ENCODE measurements at regions not wholly inside any gene's neighbourhood (a gene's known extent, or its start where the extent isn't known, plus 50 kb on each side); places are given as distances from the start of the nearest gene placed in this dataset.

DNA sequence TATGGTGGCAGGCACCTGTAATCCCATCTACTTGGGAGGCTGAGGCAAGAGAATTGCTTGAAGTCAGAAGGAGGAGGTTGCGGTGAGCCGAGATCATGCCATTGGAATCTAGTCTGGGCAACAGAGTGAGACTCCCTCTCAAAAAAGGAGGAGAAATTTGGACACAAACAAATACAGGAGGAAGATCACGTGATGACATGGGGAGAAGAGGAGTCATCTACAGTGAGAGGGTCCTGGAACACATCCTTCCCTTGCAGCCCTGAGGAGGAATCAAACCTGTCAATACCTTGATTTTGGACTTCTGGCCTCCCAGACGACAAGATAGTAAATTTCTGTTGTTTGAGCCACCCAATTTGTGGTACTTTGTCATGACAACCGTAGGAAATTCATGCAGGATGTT is 671.9 kb upstream of the EEF2KMT start:
- no peak for DNase-seq
- intact Hi-C loops (cut with DNase I; ENCODE audit: low total_unique reads): no loop called here
- Histone ChIP-seq H3K36me3 (ENCODE audit: low read depth, missing control alignments) (no peaks in the 10 kb centered on the region), H3K4me3 (no peak overlapping the region), H3K4me1 (no peaks in the 10 kb centered on the region), H3K27ac (no peak overlapping the region), H3K27me3 (no peaks in the 10 kb centered on the region), H3K9me3 (no peaks in the 10 kb centered on the region)
- WGBS, 2 donors: 83 to 87% methylated on average over 5 of the region's 5 CpGs
- no peak for TF ChIP-seq POLR2A (IDR thresholded peaks at IDR 0.05)
- TF ChIP-seq, protein P1, sequence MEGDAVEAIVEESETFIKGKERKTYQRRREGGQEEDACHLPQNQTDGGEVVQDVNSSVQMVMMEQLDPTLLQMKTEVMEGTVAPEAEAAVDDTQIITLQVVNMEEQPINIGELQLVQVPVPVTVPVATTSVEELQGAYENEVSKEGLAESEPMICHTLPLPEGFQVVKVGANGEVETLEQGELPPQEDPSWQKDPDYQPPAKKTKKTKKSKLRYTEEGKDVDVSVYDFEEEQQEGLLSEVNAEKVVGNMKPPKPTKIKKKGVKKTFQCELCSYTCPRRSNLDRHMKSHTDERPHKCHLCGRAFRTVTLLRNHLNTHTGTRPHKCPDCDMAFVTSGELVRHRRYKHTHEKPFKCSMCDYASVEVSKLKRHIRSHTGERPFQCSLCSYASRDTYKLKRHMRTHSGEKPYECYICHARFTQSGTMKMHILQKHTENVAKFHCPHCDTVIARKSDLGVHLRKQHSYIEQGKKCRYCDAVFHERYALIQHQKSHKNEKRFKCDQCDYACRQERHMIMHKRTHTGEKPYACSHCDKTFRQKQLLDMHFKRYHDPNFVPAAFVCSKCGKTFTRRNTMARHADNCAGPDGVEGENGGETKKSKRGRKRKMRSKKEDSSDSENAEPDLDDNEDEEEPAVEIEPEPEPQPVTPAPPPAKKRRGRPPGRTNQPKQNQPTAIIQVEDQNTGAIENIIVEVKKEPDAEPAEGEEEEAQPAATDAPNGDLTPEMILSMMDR (IDR thresholded peaks at IDR 0.05): no peak

DNA sequence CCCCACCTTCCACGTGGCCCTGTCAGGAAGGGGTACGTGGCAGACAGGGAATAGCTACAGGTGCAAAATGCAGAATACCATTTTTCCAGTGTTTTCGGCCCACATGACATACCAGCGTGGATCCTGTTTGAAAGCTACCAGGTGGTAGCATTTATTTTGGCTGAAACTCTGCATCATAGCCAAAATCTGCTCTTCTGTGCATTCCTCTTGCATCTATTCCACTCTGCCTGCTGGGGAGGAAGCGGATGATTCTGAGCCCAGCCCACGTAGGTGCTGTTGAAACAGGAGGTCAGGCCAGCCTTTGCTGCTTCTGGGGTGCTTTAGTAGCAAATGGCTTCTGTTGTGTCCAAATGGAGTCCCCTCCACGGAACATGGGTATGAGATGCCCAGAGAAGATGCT is 670.9 kb upstream of the EEF2KMT start:
- 75 to 86% methylated on average over 7 of the region's 7 CpGs for WGBS, 2 donors
- no peak overlapping the region for H3K4me3 ChIP-seq
- TF ChIP-seq POLR2A (IDR thresholded peaks at IDR 0.05): no peak
- TF ChIP-seq, protein P1 (IDR thresholded peaks at IDR 0.05): no peak
- H3K27me3 ChIP-seq: no peaks in the 10 kb centered on the region
- no peak for DNase-seq
- H3K9me3 ChIP-seq: no peaks in the 10 kb centered on the region
- no peak overlapping the region for H3K27ac ChIP-seq
- intact Hi-C loops (cut with DNase I; ENCODE audit: low total_unique reads): no loop called here
- no peaks in the 10 kb centered on the region for H3K36me3 ChIP-seq (ENCODE audit: low read depth, missing control alignments)
- H3K4me1 ChIP-seq: no peaks in the 10 kb centered on the region

DNA sequence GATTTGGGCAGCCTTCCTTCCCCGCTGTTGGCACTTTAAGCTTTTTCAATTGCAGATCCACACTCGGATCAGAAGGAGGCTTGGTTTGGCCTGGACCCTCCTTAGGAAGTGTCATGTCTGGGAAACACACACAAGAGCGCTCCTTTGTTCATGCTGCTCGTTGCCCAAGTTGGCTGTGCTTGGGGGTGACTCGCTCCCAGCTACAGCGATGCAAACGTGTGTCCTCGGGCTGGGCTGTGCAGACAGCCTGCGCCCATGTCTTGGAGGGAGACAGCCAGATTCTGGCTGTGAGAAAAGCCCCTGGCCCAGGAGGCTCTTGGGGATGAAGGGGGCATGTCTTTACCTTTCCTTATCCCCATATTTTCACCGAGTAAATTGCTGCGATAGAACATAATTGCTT is 665.6 kb upstream of the EEF2KMT start:
- Histone ChIP-seq H3K4me1 (no peaks in the 10 kb centered on the region), H3K9me3 (no peaks in the 10 kb centered on the region), H3K27me3 (no peaks in the 10 kb centered on the region), H3K36me3 (ENCODE audit: low read depth, missing control alignments) (no peaks in the 10 kb centered on the region), H3K27ac (no peak overlapping the region), H3K4me3 (no peak overlapping the region)
- intact Hi-C loops (cut with DNase I; ENCODE audit: low total_unique reads): no loop called here
- DNase-seq: no peak
- WGBS, 2 donors: 71 to 72% methylated on average over 11 of the region's 11 CpGs
- TF ChIP-seq POLR2A (IDR thresholded peaks at IDR 0.05): no peak
- TF ChIP-seq, protein P1 (IDR thresholded peaks at IDR 0.05): no peak

DNA sequence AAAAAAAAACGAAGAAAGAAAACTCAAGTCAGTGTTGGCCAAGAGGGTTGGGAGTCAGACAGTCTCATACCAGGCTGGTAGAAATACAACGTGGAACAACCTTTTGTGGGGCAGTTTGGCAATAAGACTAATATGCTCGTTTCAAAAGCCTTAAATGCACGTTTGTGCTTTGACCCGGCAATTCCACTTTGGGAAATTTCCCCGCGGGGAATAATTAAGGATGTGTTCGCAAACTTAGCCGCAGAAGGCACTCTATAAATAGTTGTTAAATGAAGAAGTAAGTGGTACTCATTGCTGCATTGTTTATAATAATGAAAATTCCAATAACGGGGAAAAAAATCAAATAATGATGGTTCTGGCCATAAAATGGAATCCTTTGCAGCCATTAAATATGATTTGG is 664.8 kb upstream of the EEF2KMT start:
- TF ChIP-seq, protein P1 (IDR thresholded peaks at IDR 0.05): no peak
- TF ChIP-seq POLR2A (IDR thresholded peaks at IDR 0.05): no peak
- WGBS, 2 donors: 65 to 76% methylated on average over 10 of the region's 10 CpGs
- Histone ChIP-seq H3K4me3 (no peak overlapping the region), H3K4me1 (no peaks in the 10 kb centered on the region), H3K27ac (no peak overlapping the region), H3K36me3 (ENCODE audit: low read depth, missing control alignments) (no peaks in the 10 kb centered on the region), H3K9me3 (no peaks in the 10 kb centered on the region), H3K27me3 (no peaks in the 10 kb centered on the region)
- intact Hi-C loops (cut with DNase I; ENCODE audit: low total_unique reads): no loop called here
- no peak for DNase-seq

DNA sequence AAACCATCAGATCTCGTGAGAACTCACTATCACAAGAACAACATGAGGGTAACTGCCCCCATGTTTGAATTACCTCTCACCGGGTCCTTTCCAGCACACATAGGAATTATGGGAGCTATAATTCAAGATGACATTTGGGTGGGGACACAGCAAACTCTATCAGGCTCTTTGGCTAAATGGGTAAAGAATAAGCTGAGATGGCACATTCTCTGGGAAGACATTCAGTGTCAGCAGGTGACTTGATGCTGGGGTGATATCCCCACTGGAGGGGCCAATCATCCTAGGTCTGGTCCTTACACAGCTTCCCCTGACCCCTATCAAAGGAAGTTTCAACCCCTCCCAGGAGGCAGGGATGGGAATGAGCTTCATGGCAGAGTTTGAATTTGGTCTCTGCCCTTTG is 664.0 kb upstream of the EEF2KMT start:
- intact Hi-C loops (cut with DNase I; ENCODE audit: low total_unique reads): no loop called here
- Histone ChIP-seq H3K27me3 (no peaks in the 10 kb centered on the region), H3K9me3 (no peaks in the 10 kb centered on the region), H3K36me3 (ENCODE audit: low read depth, missing control alignments) (no peaks in the 10 kb centered on the region), H3K4me1 (no peaks in the 10 kb centered on the region), H3K4me3 (no peak overlapping the region), H3K27ac (no peak overlapping the region)
- TF ChIP-seq POLR2A (IDR thresholded peaks at IDR 0.05): no peak
- TF ChIP-seq, protein P1 (IDR thresholded peaks at IDR 0.05): no peak
- 40 to 60% methylated on average over 2 of the region's 2 CpGs for WGBS, 2 donors
- no peak for DNase-seq
